ENCODE measurements at regions not wholly inside any gene's neighbourhood (a gene's known extent, or its start where the extent isn't known, plus 50 kb on each side); places are given as distances from the start of the nearest gene placed in this dataset.
A peak's percentile ranks its signal among the peaks of the same experiment; 100 is the strongest.
"Not testable (repeated sequence)": the region's sequence is repeated elsewhere in the genome, so short reads cannot be mapped to it uniquely, and the experiment has no call there.

- peak; percentile 1 for DNase-seq (ENCODE audit: low spot score)
These were observed 588.7 kb upstream of the CBLB start for GRCh38 chr3:106457281-106458180.

DNA sequence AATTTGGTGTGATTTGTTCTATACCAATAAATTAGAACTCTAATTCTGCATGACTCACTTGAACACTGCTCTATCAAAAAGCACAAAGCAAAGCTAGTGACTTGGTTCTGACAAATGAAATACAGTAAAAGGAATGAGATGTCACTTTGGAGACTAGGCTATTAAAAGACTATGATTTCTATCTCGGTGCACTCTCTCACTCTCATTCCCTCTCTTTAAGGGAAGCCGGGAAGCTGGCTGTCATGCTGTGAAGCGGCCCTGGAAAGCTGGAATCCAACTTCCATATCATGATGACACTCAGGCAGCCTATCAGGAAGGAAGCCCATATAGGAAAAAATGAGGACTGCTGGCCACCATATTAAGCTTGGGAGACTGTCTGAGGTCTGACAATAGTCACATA lies 590.1 kb upstream of the CBLB start:
- no peak for DNase-seq (ENCODE audit: low spot score)

- DNase-seq (ENCODE audit: low spot score), result no peak
These were observed 598.1 kb upstream of the CBLB start for GRCh38 chr3:106466881-106467280.

DNA sequence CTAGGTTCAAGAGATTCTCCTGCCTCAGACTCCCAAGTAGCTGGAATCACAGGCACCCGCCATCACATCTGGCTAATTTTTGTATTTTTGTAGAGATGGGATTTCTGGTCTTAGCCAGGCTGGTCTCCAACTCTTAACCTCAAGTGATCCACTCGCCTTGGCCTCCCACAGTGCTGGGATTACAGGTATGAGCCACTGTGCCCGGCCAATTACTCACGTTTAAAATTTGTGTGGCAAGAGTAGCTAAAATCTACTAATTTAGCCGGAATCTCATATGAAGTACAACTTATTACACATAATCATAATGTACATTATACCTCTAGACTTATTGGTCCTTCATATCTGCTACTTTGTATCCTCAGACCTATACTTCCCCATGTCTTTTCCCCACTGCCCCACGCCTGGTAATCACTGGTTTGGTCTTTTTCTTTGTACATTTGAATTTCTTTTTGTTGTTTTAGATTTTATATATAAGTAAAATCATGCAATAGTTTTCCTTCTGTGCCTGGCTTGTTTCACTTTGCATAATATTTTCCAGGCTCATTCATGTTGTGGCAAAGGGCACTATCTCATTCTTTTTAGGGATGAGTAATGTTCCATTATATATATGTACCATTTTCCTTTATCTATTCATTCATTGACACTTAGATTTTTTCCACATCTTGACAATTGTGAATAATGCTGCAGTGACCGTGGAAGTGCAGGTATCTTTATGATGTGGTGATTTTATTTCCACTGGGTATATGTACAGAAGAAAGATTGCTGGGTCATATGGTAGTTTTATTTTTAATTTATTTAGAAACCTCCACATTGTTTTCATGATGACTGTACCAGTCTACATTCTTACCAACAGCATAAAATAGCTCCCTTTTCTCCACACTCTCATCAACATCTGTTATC lies 605.0 kb upstream of the CBLB start:
- no peak for DNase-seq (ENCODE audit: low spot score)

GRCh38 chr3:106482451-106482850 lies 613.6 kb upstream of the CBLB start:
- no peak for DNase-seq (ENCODE audit: low spot score)

DNA sequence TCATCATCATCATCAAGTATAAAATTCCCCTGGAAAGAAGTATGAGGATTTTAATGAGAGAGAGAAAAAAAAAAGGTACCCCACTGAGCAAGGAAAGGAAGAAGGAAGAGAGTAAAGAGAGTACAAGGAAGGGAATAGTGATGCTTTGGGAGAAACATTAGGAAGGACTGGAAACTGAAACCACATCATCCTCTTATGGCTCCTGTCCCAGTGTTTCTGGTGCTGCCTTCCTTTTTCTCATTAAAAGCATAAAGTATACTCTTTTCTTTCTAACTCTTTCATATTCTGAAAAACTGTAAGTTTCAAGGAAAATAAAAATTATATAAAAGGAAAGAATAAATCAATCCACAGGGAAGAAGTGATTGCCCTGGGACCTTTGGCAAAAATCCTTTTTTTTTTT lies 616.4 kb upstream of the CBLB start:
- DNase-seq (ENCODE audit: low spot score), result no peak

DNA sequence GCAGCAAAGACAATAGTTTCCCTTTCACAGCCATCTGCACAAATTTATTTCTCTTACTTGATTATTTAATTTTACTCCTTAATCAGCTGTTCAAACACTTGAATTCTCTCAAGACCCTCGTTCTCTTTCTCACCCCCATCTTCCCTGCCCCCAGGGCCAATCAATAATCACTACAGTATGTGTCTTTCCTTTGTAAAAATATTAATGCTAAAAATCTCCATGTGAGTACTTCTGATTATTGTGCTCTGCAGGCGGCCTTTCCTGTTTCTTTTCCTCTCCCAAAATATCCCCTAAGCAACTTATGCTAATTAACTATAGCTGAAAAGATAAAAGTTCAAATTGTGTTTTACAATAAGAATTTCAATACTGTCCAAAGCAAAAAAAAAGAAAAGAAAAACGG lies 617.0 kb upstream of the CBLB start:
- DNase-seq (ENCODE audit: low spot score), result no peak

DNA sequence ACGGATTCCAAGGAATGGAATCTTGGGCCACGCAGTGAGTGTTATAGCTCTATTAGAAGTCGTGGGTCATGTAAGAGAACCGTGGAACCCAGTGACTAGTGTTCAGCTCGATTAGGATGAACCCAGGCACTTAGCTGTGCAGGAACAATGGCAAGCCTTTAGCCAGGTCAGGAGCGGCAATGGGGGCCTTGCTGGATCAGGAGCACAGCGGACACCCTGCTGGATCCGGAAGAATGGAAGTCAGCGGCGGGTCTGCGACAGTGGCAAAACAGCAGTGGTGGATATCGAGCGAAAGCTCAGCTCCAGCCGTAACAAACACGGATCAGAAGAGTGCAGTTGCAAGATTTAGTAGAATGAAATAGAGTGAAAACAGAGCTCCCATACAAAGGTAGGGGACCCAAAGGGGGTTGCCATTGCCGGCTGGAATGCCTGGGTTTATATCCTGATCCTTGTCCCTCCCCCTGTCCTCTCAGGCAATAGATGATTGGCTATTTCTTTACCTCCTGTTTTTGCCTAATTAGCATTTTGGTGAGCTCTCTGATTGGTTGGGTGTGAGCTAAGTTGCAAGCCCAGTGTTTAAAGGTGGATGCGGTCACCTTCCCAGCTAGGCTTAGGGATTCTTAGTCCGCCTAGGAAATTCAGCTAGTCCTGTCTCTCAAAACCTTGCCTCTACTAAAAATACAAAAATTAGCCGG lies 618.3 kb upstream of the CBLB start:
- not testable (repeated sequence) for DNase-seq (ENCODE audit: low spot score)

- DNase-seq (ENCODE audit: low spot score), result no peak
These were observed 619.5 kb upstream of the CBLB start for GRCh38 chr3:106488331-106488730.

GRCh38 chr3:106491796-106492195 lies 623.0 kb upstream of the CBLB start:
- DNase-seq (ENCODE audit: low spot score), result no peak

DNA sequence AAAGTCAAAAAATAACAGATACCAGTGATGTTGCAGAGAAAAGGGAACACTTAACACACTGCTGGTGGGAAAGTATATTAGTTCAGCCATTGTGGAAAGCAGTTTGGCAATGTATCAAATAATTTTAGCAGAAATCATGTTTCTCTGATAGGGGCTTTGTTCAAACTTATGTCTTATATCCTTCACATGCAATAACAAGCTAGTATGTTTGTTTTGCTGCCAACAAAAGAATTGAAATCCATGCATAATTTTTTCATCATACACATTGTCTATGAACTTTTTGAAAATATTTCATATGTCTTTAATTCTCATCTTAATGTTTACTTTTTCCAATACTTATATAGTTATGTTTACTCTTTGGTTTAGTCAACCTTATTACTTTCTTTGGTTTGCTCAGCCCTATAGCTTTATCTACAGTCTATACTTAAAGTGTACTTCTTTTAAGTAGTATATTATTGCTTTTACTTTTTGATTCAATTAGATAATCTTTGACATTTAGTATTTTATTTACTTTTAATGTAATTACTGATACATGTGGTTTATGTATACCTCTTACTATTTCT lies 639.6 kb upstream of the CBLB start:
- no peak for DNase-seq (ENCODE audit: low spot score)

GRCh38 chr3:106510206-106510605 lies 641.4 kb upstream of the CBLB start:
- DNase-seq (ENCODE audit: low spot score), result no peak

- DNase-seq (ENCODE audit: low spot score), result no peak
These were observed 644.0 kb upstream of the CBLB start for GRCh38 chr3:106512846-106513245.

- DNase-seq (ENCODE audit: low spot score), result no peak
These were observed 645.6 kb upstream of the CBLB start for GRCh38 chr3:106514431-106514830.

DNA sequence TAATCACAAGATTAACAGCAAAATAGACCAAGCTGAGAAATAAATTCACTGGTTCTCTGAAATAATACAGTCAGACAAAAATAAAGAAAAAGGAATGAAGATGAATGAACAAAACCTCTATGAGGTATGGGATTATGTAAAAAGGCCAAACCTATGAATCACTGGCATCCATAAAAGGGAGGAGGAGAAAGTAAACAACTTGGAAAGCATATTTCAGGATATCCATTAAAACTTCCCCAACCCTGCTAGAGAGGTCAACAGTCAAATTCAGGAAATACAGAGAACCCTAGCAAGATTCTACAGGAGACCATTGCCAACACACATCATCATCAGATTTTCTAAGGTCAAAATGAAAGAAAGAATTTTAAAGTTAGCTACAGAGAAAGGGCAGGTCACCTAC lies 649.7 kb upstream of the CBLB start:
- DNase-seq (ENCODE audit: low spot score), result no peak

- no peak for DNase-seq (ENCODE audit: low spot score)
These were observed 653.6 kb upstream of the CBLB start for GRCh38 chr3:106522397-106522796.

DNA sequence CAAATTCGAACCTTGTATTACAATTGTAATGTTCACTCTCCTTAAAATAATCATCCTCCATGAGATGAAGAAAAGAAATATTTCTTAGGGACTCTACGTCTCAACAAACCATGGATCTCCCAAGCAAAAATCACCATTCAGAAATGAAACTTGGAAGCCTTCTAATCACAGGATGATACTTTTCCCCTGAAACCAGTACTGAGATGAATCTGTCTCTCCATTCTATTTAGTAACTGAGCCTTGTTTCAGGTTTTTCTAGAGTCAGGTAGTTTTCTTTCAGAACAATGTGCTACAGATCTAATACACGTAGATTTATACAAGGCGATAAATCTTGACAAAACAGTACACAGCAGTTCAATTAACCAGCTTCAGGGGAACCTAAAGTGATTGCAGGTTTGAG lies 660.1 kb upstream of the CBLB start:
- no peak for DNase-seq (ENCODE audit: low spot score)

GRCh38 chr3:106529738-106530137 lies 660.9 kb upstream of the CBLB start:
- DNase-seq (ENCODE audit: low spot score), result no peak

DNA sequence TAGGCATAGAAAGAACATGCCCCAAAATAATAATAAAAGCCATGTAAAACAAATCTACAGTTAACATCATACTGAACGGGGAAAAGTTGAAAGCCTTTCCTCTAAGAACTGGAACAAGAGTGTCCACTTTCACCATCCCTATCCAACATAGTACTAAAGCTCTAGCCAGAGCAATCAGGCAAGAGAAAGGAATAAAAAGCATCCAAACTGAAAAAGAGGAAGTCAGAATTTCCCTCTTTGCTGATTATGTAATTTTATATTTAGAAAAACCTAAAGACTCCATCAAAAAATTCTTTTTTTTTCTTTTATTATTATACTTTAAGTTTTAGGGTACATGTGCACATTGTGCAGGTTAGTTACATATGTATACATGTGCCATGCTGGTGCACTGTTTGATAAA lies 661.6 kb upstream of the CBLB start:
- DNase-seq (ENCODE audit: low spot score), result no peak

DNA sequence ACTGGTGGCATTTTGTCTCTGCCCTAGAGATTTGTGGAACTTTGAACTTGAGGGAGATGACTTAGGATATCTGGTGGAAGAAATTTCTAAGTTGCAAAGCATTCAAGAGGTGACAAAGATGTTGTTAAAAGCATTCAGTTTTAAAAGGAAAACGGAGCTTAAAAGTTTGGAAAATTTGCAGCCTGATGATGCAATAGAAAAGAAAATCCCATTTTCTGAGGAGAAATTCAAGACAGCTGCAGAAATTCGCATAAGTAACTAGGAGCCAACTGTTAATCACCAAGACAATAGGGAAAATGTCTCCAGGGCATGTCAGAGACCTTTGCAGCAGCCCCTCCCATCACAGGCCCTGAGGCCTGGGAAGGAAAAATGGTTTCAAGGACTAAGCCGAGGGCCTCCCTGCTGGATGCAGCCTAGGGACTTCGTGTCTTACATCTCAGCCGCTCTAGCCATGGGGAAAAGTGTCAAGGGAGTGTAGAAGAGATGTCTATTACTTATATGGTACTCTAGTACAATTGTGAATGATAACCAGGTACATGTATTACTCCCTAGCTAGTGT lies 663.0 kb upstream of the CBLB start:
- DNase-seq (ENCODE audit: low spot score), result not testable (repeated sequence)

DNA sequence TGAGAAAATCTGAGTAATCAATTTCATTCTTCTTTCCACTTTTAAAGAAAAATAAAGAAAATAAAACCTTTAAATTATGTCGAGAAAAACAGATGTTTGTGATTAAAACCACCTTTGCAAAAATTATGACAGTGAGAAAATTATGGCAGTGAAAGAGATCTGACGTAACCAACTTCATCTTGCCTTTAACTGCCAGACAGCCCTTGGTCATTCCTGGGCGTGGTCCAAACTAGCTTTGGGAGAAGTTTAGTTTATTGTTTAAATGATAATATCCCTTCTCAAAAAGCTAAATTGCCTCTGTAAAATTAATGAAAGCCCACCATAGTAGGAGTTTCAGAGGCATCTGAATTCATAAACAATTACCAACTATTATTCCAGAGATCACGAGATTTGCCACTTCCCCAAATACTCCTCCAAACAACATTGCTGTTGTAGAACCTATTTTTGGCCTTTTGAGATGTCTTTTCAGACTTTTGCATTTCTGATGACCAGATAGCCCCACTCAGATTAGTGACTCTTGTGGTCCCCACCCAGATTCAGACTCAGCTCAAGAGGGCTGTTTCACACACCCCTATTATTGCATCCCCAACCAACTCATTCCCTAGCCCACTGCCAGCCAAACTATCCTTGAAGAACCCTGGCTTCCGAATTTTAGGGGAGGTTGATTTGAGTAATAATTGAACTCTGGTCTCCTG lies 664.4 kb upstream of the CBLB start:
- no peak for DNase-seq (ENCODE audit: low spot score)
